ENCODE measurements at regions not wholly inside any gene's neighbourhood (a gene's known extent, or its start where the extent isn't known, plus 50 kb on each side); places are given as distances from the start of the nearest gene placed in this dataset.

DNA sequence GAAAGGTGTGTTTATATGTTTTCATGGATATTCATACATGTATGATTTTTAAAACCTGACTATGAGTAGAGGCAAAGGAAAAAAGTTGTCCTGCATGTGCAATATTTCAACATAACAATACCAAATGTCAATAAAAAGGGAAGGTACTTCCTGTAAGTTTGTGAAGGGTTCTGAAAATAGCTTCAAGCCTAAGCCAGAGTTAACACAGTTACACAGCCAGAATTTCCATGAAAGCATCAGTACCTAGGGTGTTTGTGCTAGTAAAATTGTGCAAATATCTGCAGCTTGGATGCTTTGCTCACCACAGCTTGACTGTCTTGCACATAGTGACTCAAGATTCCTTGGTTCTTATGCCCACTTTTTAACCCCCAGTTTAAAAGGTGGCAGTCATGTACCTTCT, 193.1 kb upstream of the FAR2 start:
- Histone ChIP-seq H3K79me2 (ENCODE audit: control insufficient read depth, insufficient read depth, low read length) (no peaks in the 10 kb centered on the region), H3K27me3 (ENCODE audit: insufficient read depth, low read length, poor library complexity) (no peaks in the 10 kb centered on the region), H4K5ac (ENCODE audit: low read length) (no peak overlapping the region), H2BK15ac (replicated peaks; ENCODE audit: low read depth) (no peak overlapping the region), H3K18ac (ENCODE audit: low read length) (no peak overlapping the region), H3K36me3 (ENCODE audit: control insufficient read depth, insufficient read depth, low read length) (no peaks in the 10 kb centered on the region), H3K23ac (ENCODE audit: low read length) (no peak overlapping the region), H4K8ac (ENCODE audit: low read depth, low read length) (no peak overlapping the region), H3K56ac (ENCODE audit: low read length) (no peak overlapping the region), H3K9ac (ENCODE audit: low read length) (no peak overlapping the region), H2BK120ac (ENCODE audit: low read depth, low read length) (no peak overlapping the region), H2AK5ac (ENCODE audit: low read length) (no peak overlapping the region), H3K4me2 (ENCODE audit: low read length) (no peak overlapping the region), H3K4ac (ENCODE audit: low read depth, low read length) (no peak overlapping the region), H3K4me1 (ENCODE audit: control insufficient read depth, low read depth, low read length) (no peaks in the 10 kb centered on the region), H2BK5ac (ENCODE audit: low read length) (no peak overlapping the region), H3K79me1 (ENCODE audit: low read length) (no peaks in the 10 kb centered on the region), H3K4me3 (ENCODE audit: low read length) (no peak overlapping the region), H3K27ac (ENCODE audit: low read depth, low read length) (no peak overlapping the region)
- DNase-seq: no peak

DNA sequence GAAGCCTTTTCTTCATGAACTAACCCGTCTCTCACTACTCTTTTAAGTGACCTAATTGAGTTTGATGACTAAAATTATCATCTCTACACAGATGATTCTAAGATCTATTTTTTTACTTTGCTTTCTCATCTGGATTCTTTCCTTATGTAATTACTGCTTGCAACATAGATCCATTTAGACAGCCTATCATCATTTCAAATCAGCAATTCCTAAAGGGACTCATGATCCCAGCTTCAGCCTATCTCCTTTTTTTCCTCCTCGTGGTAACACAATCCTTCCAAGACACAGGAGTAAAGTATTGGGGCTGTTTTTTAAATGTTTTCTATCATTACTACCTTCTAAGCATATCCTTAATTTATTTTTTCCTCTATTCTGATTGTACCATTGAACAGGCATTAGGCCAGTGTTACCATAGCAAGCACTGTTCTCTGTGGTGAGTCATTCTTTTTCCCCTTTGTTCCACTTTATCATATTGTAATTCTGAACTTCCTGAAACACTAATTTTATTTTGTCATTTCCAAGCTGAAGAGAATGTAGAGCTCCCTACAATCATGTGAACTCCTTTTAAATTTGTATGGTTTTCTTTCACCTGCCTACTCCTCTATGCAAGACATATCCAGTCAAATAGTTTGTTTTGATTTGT, 190.4 kb upstream of the FAR2 start:
- no CpG with 5 or more reads among the region's 2 CpGs for WGBS (ENCODE audit: extremely low coverage, insufficient coverage, low lambda C conversion rate)
- no peak overlapping the region for H3K56ac ChIP-seq (ENCODE audit: low read length)
- H2BK5ac ChIP-seq (ENCODE audit: low read length): no peak overlapping the region
- no peak overlapping the region for H3K4me3 ChIP-seq (ENCODE audit: low read length)
- H2BK120ac ChIP-seq (ENCODE audit: low read depth, low read length): no peak overlapping the region
- no peak overlapping the region for H4K5ac ChIP-seq (ENCODE audit: low read length)
- DNase-seq: no peak
- H3K9ac ChIP-seq (ENCODE audit: low read length): no peak overlapping the region
- H3K18ac ChIP-seq (ENCODE audit: low read length): no peak overlapping the region
- H3K4me2 ChIP-seq (ENCODE audit: low read length): no peak overlapping the region
- H3K27ac ChIP-seq (ENCODE audit: low read depth, low read length): no peak overlapping the region
- H3K36me3 ChIP-seq (ENCODE audit: control insufficient read depth, insufficient read depth, low read length): no peaks in the 10 kb centered on the region
- no peaks in the 10 kb centered on the region for H3K79me1 ChIP-seq (ENCODE audit: low read length)
- H2AK5ac ChIP-seq (ENCODE audit: low read length): no peak overlapping the region
- H3K79me2 ChIP-seq (ENCODE audit: control insufficient read depth, insufficient read depth, low read length): no peaks in the 10 kb centered on the region
- no peak overlapping the region for H4K8ac ChIP-seq (ENCODE audit: low read depth, low read length)
- no peaks in the 10 kb centered on the region for H3K4me1 ChIP-seq (ENCODE audit: control insufficient read depth, low read depth, low read length)
- H3K23ac ChIP-seq (ENCODE audit: low read length): no peak overlapping the region
- H3K4ac ChIP-seq (ENCODE audit: low read depth, low read length): no peak overlapping the region
- H3K27me3 ChIP-seq (ENCODE audit: insufficient read depth, low read length, poor library complexity): no peaks in the 10 kb centered on the region
- no peak overlapping the region for H2BK15ac ChIP-seq (replicated peaks; ENCODE audit: low read depth)

- H3K27ac ChIP-seq (ENCODE audit: low read depth, low read length): no peak overlapping the region
- H3K23ac ChIP-seq (ENCODE audit: low read length): no peak overlapping the region
- no peak overlapping the region for H2BK5ac ChIP-seq (ENCODE audit: low read length)
- no peak overlapping the region for H3K9ac ChIP-seq (ENCODE audit: low read length)
- no peak overlapping the region for H2AK5ac ChIP-seq (ENCODE audit: low read length)
- no peak overlapping the region for H3K18ac ChIP-seq (ENCODE audit: low read length)
- no peaks in the 10 kb centered on the region for H3K27me3 ChIP-seq (ENCODE audit: insufficient read depth, low read length, poor library complexity)
- WGBS (ENCODE audit: extremely low coverage, insufficient coverage, low lambda C conversion rate): no CpG with 5 or more reads among the region's 1 CpG
- DNase-seq: no peak
- H3K4me2 ChIP-seq (ENCODE audit: low read length): no peak overlapping the region
- no peaks in the 10 kb centered on the region for H3K79me2 ChIP-seq (ENCODE audit: control insufficient read depth, insufficient read depth, low read length)
- no peaks in the 10 kb centered on the region for H3K4me1 ChIP-seq (ENCODE audit: control insufficient read depth, low read depth, low read length)
- no peak overlapping the region for H2BK15ac ChIP-seq (replicated peaks; ENCODE audit: low read depth)
- H3K4me3 ChIP-seq (ENCODE audit: low read length): no peak overlapping the region
- no peak overlapping the region for H2BK120ac ChIP-seq (ENCODE audit: low read depth, low read length)
- no peak overlapping the region for H4K5ac ChIP-seq (ENCODE audit: low read length)
- no peak overlapping the region for H3K56ac ChIP-seq (ENCODE audit: low read length)
- H4K8ac ChIP-seq (ENCODE audit: low read depth, low read length): no peak overlapping the region
- H3K36me3 ChIP-seq (ENCODE audit: control insufficient read depth, insufficient read depth, low read length): no peaks in the 10 kb centered on the region
- H3K79me1 ChIP-seq (ENCODE audit: low read length): no peaks in the 10 kb centered on the region
- no peak overlapping the region for H3K4ac ChIP-seq (ENCODE audit: low read depth, low read length)
Observed at GRCh38 chr12:28961948-28962384, 187.1 kb upstream of the FAR2 start.

GRCh38 chr12:28963554-28963953, 185.5 kb upstream of the FAR2 start:
- no CpG with 5 or more reads among the region's 2 CpGs for WGBS (ENCODE audit: extremely low coverage, insufficient coverage, low lambda C conversion rate)
- peak; percentile 63 for DNase-seq
- no peak overlapping the region for H3K18ac ChIP-seq (ENCODE audit: low read length)

DNA sequence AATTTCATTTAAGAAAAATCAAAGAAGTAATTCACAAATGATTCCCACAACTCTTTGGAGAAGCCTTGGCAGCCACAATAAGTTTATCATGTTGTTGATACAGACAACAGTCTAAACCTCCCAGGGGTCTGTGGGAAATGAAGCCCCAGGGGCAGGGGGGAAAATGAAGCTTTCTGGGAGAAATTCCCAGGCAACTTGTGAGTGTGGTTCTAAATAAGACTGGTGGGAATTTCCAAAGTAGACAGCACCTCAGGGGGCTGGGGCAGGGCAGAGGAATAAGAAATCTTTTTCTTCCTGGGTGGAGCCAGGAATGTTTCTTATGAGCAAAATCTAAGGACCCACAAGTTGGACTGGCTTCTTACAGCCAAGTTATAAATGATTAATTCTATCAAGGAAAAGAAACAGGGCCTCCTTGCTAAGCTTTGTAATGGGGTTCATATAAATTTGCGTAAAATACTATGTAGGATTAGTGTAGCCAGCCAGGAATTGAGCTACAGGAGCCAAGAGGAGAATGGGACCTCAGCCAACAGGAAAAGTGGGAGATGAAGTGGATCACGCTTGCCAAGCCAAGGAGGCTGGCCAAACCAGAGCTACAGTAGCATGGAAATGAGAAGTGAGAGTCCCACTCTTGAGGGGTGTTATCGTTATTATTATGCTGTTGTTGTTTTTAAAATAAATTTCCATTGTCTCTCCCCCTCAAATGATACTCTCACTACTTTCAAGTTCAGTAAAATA, 182.9 kb upstream of the FAR2 start:
- H3K4me2 ChIP-seq (ENCODE audit: low read length): no peak overlapping the region
- H3K36me3 ChIP-seq (ENCODE audit: control insufficient read depth, insufficient read depth, low read length): no peaks in the 10 kb centered on the region
- no peak overlapping the region for H3K4ac ChIP-seq (ENCODE audit: low read depth, low read length)
- peak overlapping the region; percentile 76 for H4K8ac ChIP-seq (ENCODE audit: low read depth, low read length)
- H2BK15ac ChIP-seq (replicated peaks; ENCODE audit: low read depth): no peak overlapping the region
- H3K56ac ChIP-seq (ENCODE audit: low read length): no peak overlapping the region
- no peak overlapping the region for H3K23ac ChIP-seq (ENCODE audit: low read length)
- no peaks in the 10 kb centered on the region for H3K27me3 ChIP-seq (ENCODE audit: insufficient read depth, low read length, poor library complexity)
- no peak overlapping the region for H3K9ac ChIP-seq (ENCODE audit: low read length)
- no peak overlapping the region for H2BK5ac ChIP-seq (ENCODE audit: low read length)
- no peak overlapping the region for H3K18ac ChIP-seq (ENCODE audit: low read length)
- no peak overlapping the region for H3K4me3 ChIP-seq (ENCODE audit: low read length)
- H2AK5ac ChIP-seq (ENCODE audit: low read length): no peak overlapping the region
- no peaks in the 10 kb centered on the region for H3K79me1 ChIP-seq (ENCODE audit: low read length)
- no peak overlapping the region for H2BK120ac ChIP-seq (ENCODE audit: low read depth, low read length)
- H3K4me1 ChIP-seq (ENCODE audit: control insufficient read depth, low read depth, low read length): no peaks in the 10 kb centered on the region
- no peak overlapping the region for H3K27ac ChIP-seq (ENCODE audit: low read depth, low read length)
- H3K79me2 ChIP-seq (ENCODE audit: control insufficient read depth, insufficient read depth, low read length): no peaks in the 10 kb centered on the region
- WGBS (ENCODE audit: extremely low coverage, insufficient coverage, low lambda C conversion rate): no CpG with 5 or more reads among the region's 3 CpGs
- no peak overlapping the region for H4K5ac ChIP-seq (ENCODE audit: low read length)
- DNase-seq: no peak

More at GRCh38 chr12:28963554-28963953, 185.5 kb upstream of the FAR2 start:
- no peaks in the 10 kb centered on the region for H3K4me1 ChIP-seq (ENCODE audit: control insufficient read depth, low read depth, low read length)
- no peak overlapping the region for H2BK120ac ChIP-seq (ENCODE audit: low read depth, low read length)
- no peak overlapping the region for H3K27ac ChIP-seq (ENCODE audit: low read depth, low read length)
- H2AK5ac ChIP-seq (ENCODE audit: low read length): no peak overlapping the region
- no peak overlapping the region for H3K4ac ChIP-seq (ENCODE audit: low read depth, low read length)
- H3K4me2 ChIP-seq (ENCODE audit: low read length): no peak overlapping the region
- H3K79me2 ChIP-seq (ENCODE audit: control insufficient read depth, insufficient read depth, low read length): no peaks in the 10 kb centered on the region
- no peaks in the 10 kb centered on the region for H3K79me1 ChIP-seq (ENCODE audit: low read length)
- no peak overlapping the region for H4K5ac ChIP-seq (ENCODE audit: low read length)
- no peak overlapping the region for H2BK5ac ChIP-seq (ENCODE audit: low read length)
- H3K23ac ChIP-seq (ENCODE audit: low read length): no peak overlapping the region
- no peak overlapping the region for H3K4me3 ChIP-seq (ENCODE audit: low read length)
- no peak overlapping the region for H4K8ac ChIP-seq (ENCODE audit: low read depth, low read length)
- no peak overlapping the region for H3K56ac ChIP-seq (ENCODE audit: low read length)
- H3K36me3 ChIP-seq (ENCODE audit: control insufficient read depth, insufficient read depth, low read length): no peaks in the 10 kb centered on the region
- H3K27me3 ChIP-seq (ENCODE audit: insufficient read depth, low read length, poor library complexity): no peaks in the 10 kb centered on the region
- no peak overlapping the region for H2BK15ac ChIP-seq (replicated peaks; ENCODE audit: low read depth)
- H3K9ac ChIP-seq (ENCODE audit: low read length): no peak overlapping the region

- H4K8ac ChIP-seq (ENCODE audit: low read depth, low read length): no peak overlapping the region
- no peak overlapping the region for H2AK5ac ChIP-seq (ENCODE audit: low read length)
- no peak overlapping the region for H3K4ac ChIP-seq (ENCODE audit: low read depth, low read length)
- DNase-seq: no peak
- no peak overlapping the region for H3K56ac ChIP-seq (ENCODE audit: low read length)
- no peaks in the 10 kb centered on the region for H3K36me3 ChIP-seq (ENCODE audit: control insufficient read depth, insufficient read depth, low read length)
- no peaks in the 10 kb centered on the region for H3K27me3 ChIP-seq (ENCODE audit: insufficient read depth, low read length, poor library complexity)
- no peak overlapping the region for H2BK5ac ChIP-seq (ENCODE audit: low read length)
- H2BK120ac ChIP-seq (ENCODE audit: low read depth, low read length): no peak overlapping the region
- H3K27ac ChIP-seq (ENCODE audit: low read depth, low read length): no peak overlapping the region
- WGBS (ENCODE audit: extremely low coverage, insufficient coverage, low lambda C conversion rate): no CpG with 5 or more reads among the region's 8 CpGs
- H3K79me1 ChIP-seq (ENCODE audit: low read length): no peaks in the 10 kb centered on the region
- H3K4me2 ChIP-seq (ENCODE audit: low read length): no peak overlapping the region
- no peak overlapping the region for H3K18ac ChIP-seq (ENCODE audit: low read length)
- no peak overlapping the region for H3K4me3 ChIP-seq (ENCODE audit: low read length)
- H4K5ac ChIP-seq (ENCODE audit: low read length): no peak overlapping the region
- H2BK15ac ChIP-seq (replicated peaks; ENCODE audit: low read depth): no peak overlapping the region
- H3K9ac ChIP-seq (ENCODE audit: low read length): no peak overlapping the region
- H3K23ac ChIP-seq (ENCODE audit: low read length): no peak overlapping the region
- no peaks in the 10 kb centered on the region for H3K79me2 ChIP-seq (ENCODE audit: control insufficient read depth, insufficient read depth, low read length)
- H3K4me1 ChIP-seq (ENCODE audit: control insufficient read depth, low read depth, low read length): no peaks in the 10 kb centered on the region
Observed at GRCh38 chr12:28967426-28967825, 181.7 kb upstream of the FAR2 start.
